B cell (primary cell): ENCODE measurements at regions not wholly inside any gene's neighbourhood (a gene's known extent, or its start where the extent isn't known, plus 50 kb on each side); places are given as distances from the start of the nearest gene placed in this dataset.

Experiments used
- ATAC-seq: fragments of 200-7000 bp; cut with Tn5 transposase; one replicate; pipeline ENCODE4 v1.10.0; 2021; ENCODE audit warnings: low read depth, mild to moderate bottlenecking, moderate number of reproducible peaks, moderate library complexity
- CTCF ChIA-PET: fragments of 350-600 bp; sonication (Branson Sonifier 250); formaldehyde crosslinking; loops from one replicate; lab custom pipeline; 2021; ENCODE audit warnings: antibody characterized with exemption, inconsistent platforms; lab: Charles Lee
- POLR2A ChIA-PET: fragments of 350-600 bp; sonication (Branson Sonifier 250); formaldehyde crosslinking; loops from one replicate; lab custom pipeline; 2021; ENCODE audit warnings: antibody characterized with exemption; lab: Charles Lee
- DNase-seq: peaks from one replicate; pipeline ENCODE4 v3.0.0; 2013
- H2AFZ ChIP-seq: 2 replicates; pipeline ENCODE4 v1.6.1; 2012; ENCODE audit warnings: mild to moderate bottlenecking, low read depth, low read length; ENCODE audit not compliant: insufficient read depth, poor library complexity, severe bottlenecking
- H3K27ac ChIP-seq, 2 donors: 1 replicate in 1 of 2; 2 replicates in 1 of 2; pipeline ENCODE4 v1.5.1; 2012 to 2013; ENCODE audit warnings: low read length in 2 of 2, mild to moderate bottlenecking in 2 of 2, moderate library complexity in 1 of 2
- H3K27me3 ChIP-seq, 4 experiments: fragments of 200-600 bp in 1 of 4; sonication (generic) in 1 of 4; replicated peaks in 1 of 4; 1 replicate in 2 of 4; 2 replicates in 2 of 4; pipeline versions ENCODE4 v1.6.1 to v1.7.0; 2013 to 2016; ENCODE audit warnings: low read length in 3 of 4, mild to moderate bottlenecking in 2 of 4, mixed read lengths in 1 of 4, moderate library complexity in 1 of 4; ENCODE audit not compliant: insufficient read depth in 4 of 4, control insufficient read depth in 3 of 4; ENCODE audit errors: control extremely low read depth in 1 of 4
- H3K36me3 ChIP-seq, 2 experiments: replicated peaks in 1 of 2; 1 replicate in 1 of 2; 2 replicates in 1 of 2; pipeline versions ENCODE4 v1.6.1 to v1.7.1; 2013; ENCODE audit warnings: low read length in 1 of 2; ENCODE audit not compliant: insufficient read depth in 2 of 2, control insufficient read depth in 1 of 2; ENCODE audit errors: control extremely low read depth in 1 of 2, extremely low read depth in 1 of 2
- H3K4me1 ChIP-seq, 2 donors: fragments of 200-600 bp in 1 of 2; sonication (generic) in 1 of 2; 1 replicate in 1 of 2; 2 replicates in 1 of 2; pipeline versions ENCODE4 v1.5.1 to v1.6.1; 2013 to 2017; ENCODE audit warnings: low read length in 2 of 2; ENCODE audit not compliant: control insufficient read depth in 2 of 2, insufficient read depth in 2 of 2
- H3K4me2 ChIP-seq: replicated peaks from 2 replicates; pipeline ENCODE3; 2012; ENCODE audit warnings: mild to moderate bottlenecking, low read depth, low read length; ENCODE audit not compliant: poor library complexity, severe bottlenecking
- H3K4me3 ChIP-seq, 5 experiments: fragments of 200-600 bp in 1 of 5; sonication (generic) in 1 of 5; 1 replicate in 3 of 5; 2 replicates in 2 of 5; pipeline versions ENCODE4 v1.5.1 to v1.7.0; 2011 to 2016; ENCODE audit warnings: low read length in 4 of 5, mild to moderate bottlenecking in 4 of 5, low read depth in 2 of 5, control low read depth in 1 of 5, moderate library complexity in 1 of 5; ENCODE audit not compliant: insufficient read depth in 1 of 5; ENCODE audit errors: control extremely low read depth in 1 of 5, extremely low read depth in 1 of 5
- H3K79me2 ChIP-seq: fragments of 200-600 bp; sonication (generic); one replicate; pipeline ENCODE4 v1.6.0; 2016; ENCODE audit warnings: low read length; ENCODE audit not compliant: control insufficient read depth, insufficient read depth
- H3K9ac ChIP-seq: fragments of 200-600 bp; sonication (generic); 2 replicates; pipeline ENCODE4 v1.6.1; 2017; ENCODE audit warnings: mild to moderate bottlenecking, low read length, moderate library complexity
- H3K9me3 ChIP-seq, 3 donors: one replicate each; pipeline versions ENCODE4 v1.6.1 to v1.7.1; 2013; ENCODE audit warnings: low read length in 2 of 3; ENCODE audit not compliant: control insufficient read depth in 2 of 3, insufficient read depth in 1 of 3; ENCODE audit errors: control extremely low read depth in 1 of 3
- H4K20me1 ChIP-seq: 2 replicates; pipeline ENCODE4 v1.6.0; 2012; ENCODE audit warnings: mild to moderate bottlenecking, low read length; ENCODE audit not compliant: insufficient read depth, control insufficient read depth, poor library complexity, severe bottlenecking
- H3K27ac Mint-ChIP-seq: one replicate; pipeline ENCODE4 v1.8.0; 2021; ENCODE audit warnings: mixed read lengths
- H3K27me3 Mint-ChIP-seq: one replicate; pipeline ENCODE4 v1.8.0; 2021; ENCODE audit warnings: mixed read lengths
- H3K4me1 Mint-ChIP-seq: one replicate; pipeline ENCODE4 v1.8.0; 2021; ENCODE audit warnings: mixed read lengths
- H3K4me3 Mint-ChIP-seq: one replicate; pipeline ENCODE4 v1.8.0; 2021; ENCODE audit warnings: mixed read lengths
- H3K9me3 Mint-ChIP-seq: one replicate; pipeline ENCODE4 v1.8.0; 2022; ENCODE audit warnings: mixed read lengths; ENCODE audit not compliant: insufficient read depth
- CTCF ChIP-seq: fragments of 200-600 bp; IDR thresholded peaks from one replicate; pipeline ENCODE4 v1.8.0; 2022; ENCODE audit warnings: antibody characterized with exemption, mild to moderate bottlenecking
- EZH2 ChIP-seq: IDR thresholded peaks from 2 replicates; pipeline ENCODE4 v1.6.1; 2012; ENCODE audit warnings: borderline replicate concordance, low read depth, mild to moderate bottlenecking, moderate library complexity, low read length; ENCODE audit not compliant: insufficient read depth, poor library complexity, severe bottlenecking
- WGBS: methylation state at CpG from one replicate; pipeline ENCODE4 v1.1.5; 2013; ENCODE audit warnings: missing lambda C conversion rate; ENCODE audit not compliant: insufficient coverage; 5-methylcytosine and 5-hydroxymethylcytosine counted together
- intact Hi-C: fragments of 100-400 bp; cut with micrococcal nuclease; formaldehyde crosslinking; loops from one replicate; pipeline ENCODE4 v1.10.0; 2022

DNA sequence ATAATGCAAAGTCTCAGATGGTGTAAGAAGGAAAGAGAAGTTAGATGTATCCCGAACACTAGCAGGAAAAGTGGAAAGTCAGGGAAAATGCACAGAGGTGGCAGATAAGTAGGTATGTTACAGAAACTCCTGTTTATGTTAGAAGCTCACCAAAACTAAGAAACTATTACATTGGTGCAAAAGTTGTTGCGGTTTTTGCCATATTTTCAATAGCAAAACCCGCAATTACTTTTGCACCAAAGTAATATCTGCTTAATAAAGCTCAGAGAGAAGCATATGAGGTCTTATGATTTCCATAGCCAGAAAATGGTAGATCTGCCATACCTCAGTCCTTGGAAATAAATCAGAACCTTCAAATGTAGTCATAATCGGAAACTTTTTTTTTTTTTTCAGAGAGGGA is 1035.6 kb downstream of the PCDH7 start:
- H3K27me3 ChIP-seq = no peaks in the 10 kb centered on the region

DNA sequence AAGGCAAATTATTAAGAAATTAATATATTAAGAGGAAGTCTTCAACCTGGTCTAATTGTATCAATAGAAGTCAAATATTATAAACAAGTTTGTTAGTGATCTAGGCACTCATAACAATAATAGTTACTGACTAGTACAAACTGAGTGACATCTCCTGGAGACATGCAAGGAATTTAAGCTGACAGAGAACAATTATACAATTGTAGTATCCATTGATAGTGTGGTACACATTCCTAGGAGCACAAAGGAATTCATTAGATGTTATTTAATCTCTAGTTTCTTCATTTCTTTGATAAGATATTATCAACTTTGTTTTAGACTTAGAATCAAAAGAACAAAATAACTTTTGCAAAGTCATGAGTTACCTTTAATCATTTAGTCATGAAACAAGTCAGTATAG is 1048.6 kb downstream of the PCDH7 start:
- DNase-seq (no peak), ATAC-seq (no peak)
- no peak overlapping the region for H2AFZ ChIP-seq
- intact Hi-C loops = no loop called here
- no peaks in the 10 kb centered on the region for H3K9me3 ChIP-seq
- TF ChIP-seq CTCF (no peak), EZH2 (no peak)
- no peaks in the 10 kb centered on the region for H3K36me3 ChIP-seq
- Mint-ChIP-seq H3K4me3 (no peak overlapping the region), H3K9me3 (peaks cover 2% of the 10 kb centered on the region), H3K27ac (no peak overlapping the region), H3K4me1 (no peaks in the 10 kb centered on the region), H3K27me3 (no peaks in the 10 kb centered on the region)
- H3K9ac ChIP-seq = no peak overlapping the region
- H3K4me1 ChIP-seq = no peaks in the 10 kb centered on the region
- H3K4me2 ChIP-seq = no peak overlapping the region
- H4K20me1 ChIP-seq = no peaks in the 10 kb centered on the region
- no peaks in the 10 kb centered on the region for H3K79me2 ChIP-seq
- H3K27ac ChIP-seq = no peak overlapping the region
- ChIA-PET POLR2A (no interaction called here), CTCF (no interaction called here)
- H3K27me3 ChIP-seq = no peaks in the 10 kb centered on the region
- H3K4me3 ChIP-seq = no peak overlapping the region

More for the DNA sequence above, 1035.6 kb downstream of the PCDH7 start:
- POLR2A ChIA-PET = no interaction called here
- Mint-ChIP-seq H3K4me3 (no peak overlapping the region), H3K9me3 (peaks cover 3% of the 10 kb centered on the region), H3K27ac (no peak overlapping the region), H3K27me3 (no peaks in the 10 kb centered on the region), H3K4me1 (no peaks in the 10 kb centered on the region)
- H3K27ac ChIP-seq = no peak overlapping the region
- H2AFZ ChIP-seq = no peak overlapping the region
- H3K79me2 ChIP-seq = no peaks in the 10 kb centered on the region
- H3K36me3 ChIP-seq = no peaks in the 10 kb centered on the region
- no peaks in the 10 kb centered on the region for H4K20me1 ChIP-seq
- no peak overlapping the region for H3K4me3 ChIP-seq
- intact Hi-C loops = no loop called here
- H3K9ac ChIP-seq = no peak overlapping the region
- WGBS = 100% methylated on average over 1 of the region's 4 CpGs
- H3K4me1 ChIP-seq = no peaks in the 10 kb centered on the region
- H3K4me2 ChIP-seq = no peak overlapping the region
- DNase-seq = no peak
- CTCF ChIA-PET = no interaction called here
- TF ChIP-seq CTCF (no peak), EZH2 (no peak)
- H3K9me3 ChIP-seq = no peaks in the 10 kb centered on the region
- no peak for ATAC-seq
